HS-27A (cell line): ENCODE measurements at regions not wholly inside any gene's neighbourhood (a gene's known extent, or its start where the extent isn't known, plus 50 kb on each side); places are given as distances from the start of the nearest gene placed in this dataset.
A peak's percentile ranks its signal among the peaks of the same experiment; 100 is the strongest.

Source experiments
- DNase-seq: peaks from one replicate; pipeline ENCODE4 v3.0.0-alpha.2; 2012; ENCODE audit warnings: low read depth, missing footprints

- peak; percentile 48 for DNase-seq
Measured at GRCh38 chr3:30356866-30357753, 249.3 kb upstream of the TGFBR2 start.

GRCh38 chr3:30357897-30358296 is 248.5 kb upstream of the TGFBR2 start:
- no peak for DNase-seq

GRCh38 chr3:30358871-30359270 is 247.5 kb upstream of the TGFBR2 start:
- DNase-seq, result no peak

GRCh38 chr3:30368978-30369377 is 237.4 kb upstream of the TGFBR2 start:
- DNase-seq, result no peak

- peak; percentile 46 for DNase-seq
Measured at GRCh38 chr3:30370681-30371271, 235.6 kb upstream of the TGFBR2 start.

GRCh38 chr3:30372837-30373236 is 233.6 kb upstream of the TGFBR2 start:
- DNase-seq, result no peak

- no peak for DNase-seq
Measured at GRCh38 chr3:30384546-30385072, 221.8 kb upstream of the TGFBR2 start.

GRCh38 chr3:30393079-30393478 is 213.3 kb upstream of the TGFBR2 start:
- no peak for DNase-seq

- no peak for DNase-seq
Measured at GRCh38 chr3:30397030-30397429, 209.4 kb upstream of the TGFBR2 start.

GRCh38 chr3:30399394-30400181 is 206.8 kb upstream of the TGFBR2 start:
- no peak for DNase-seq

GRCh38 chr3:30400926-30401325 is 205.5 kb upstream of the TGFBR2 start:
- no peak for DNase-seq

- DNase-seq, result no peak
Measured at GRCh38 chr3:30401971-30402370, 204.4 kb upstream of the TGFBR2 start.

- DNase-seq, result no peak
Measured at GRCh38 chr3:30407651-30408050, 198.8 kb upstream of the TGFBR2 start.

GRCh38 chr3:30408105-30408557 is 198.3 kb upstream of the TGFBR2 start:
- DNase-seq, result no peak

- DNase-seq, result no peak
Measured at GRCh38 chr3:30418443-30418842, 188.0 kb upstream of the TGFBR2 start.

- DNase-seq, result no peak
Measured at GRCh38 chr3:30421266-30421665, 185.1 kb upstream of the TGFBR2 start.

- no peak for DNase-seq
Measured at GRCh38 chr3:30426293-30426993, 180.0 kb upstream of the TGFBR2 start.

- DNase-seq, result no peak
Measured at GRCh38 chr3:30428251-30428650, 178.2 kb upstream of the TGFBR2 start.

- no peak for DNase-seq
Measured at GRCh38 chr3:30435861-30436331, 170.5 kb upstream of the TGFBR2 start.

GRCh38 chr3:30437171-30437601 is 169.2 kb upstream of the TGFBR2 start:
- DNase-seq, result no peak

- DNase-seq, result no peak
Measured at GRCh38 chr3:30438126-30438525, 168.3 kb upstream of the TGFBR2 start.
